ENCODE measurements at regions not wholly inside any gene's neighbourhood (a gene's known extent, or its start where the extent isn't known, plus 50 kb on each side); places are given as distances from the start of the nearest gene placed in this dataset.
"Not testable (repeated sequence)": the region's sequence is repeated elsewhere in the genome, so short reads cannot be mapped to it uniquely, and the experiment has no call there.

- H3K4me3 Mint-ChIP-seq: no peak overlapping the region
- H3K9me3 Mint-ChIP-seq (ENCODE audit: low read depth): no peaks in the 10 kb centered on the region
- H3K4me1 Mint-ChIP-seq (ENCODE audit: low read depth): peaks cover 23% of the 10 kb centered on the region
- no peaks in the 10 kb centered on the region for H3K27me3 Mint-ChIP-seq
- no peak overlapping the region for H3K27ac Mint-ChIP-seq
- H3K36me3 Mint-ChIP-seq: no peaks in the 10 kb centered on the region
Measured at GRCh38 chr3:29168081-29168480, 112.8 kb upstream of the RBMS3 start.

- Mint-ChIP-seq H3K4me1 (ENCODE audit: low read depth) (peaks cover 25% of the 10 kb centered on the region), H3K4me3 (no peak overlapping the region), H3K36me3 (no peaks in the 10 kb centered on the region), H3K9me3 (ENCODE audit: low read depth) (no peaks in the 10 kb centered on the region), H3K27ac (no peak overlapping the region), H3K27me3 (no peaks in the 10 kb centered on the region)
Measured at GRCh38 chr3:29168696-29169095, 112.2 kb upstream of the RBMS3 start.

- Mint-ChIP-seq H3K4me1 (ENCODE audit: low read depth) (peaks cover 25% of the 10 kb centered on the region), H3K9me3 (ENCODE audit: low read depth) (no peaks in the 10 kb centered on the region), H3K4me3 (no peak overlapping the region), H3K36me3 (no peaks in the 10 kb centered on the region), H3K27me3 (no peaks in the 10 kb centered on the region), H3K27ac (no peak overlapping the region)
Measured at GRCh38 chr3:29169451-29169850, 111.4 kb upstream of the RBMS3 start.

- no peaks in the 10 kb centered on the region for H3K36me3 Mint-ChIP-seq
- peak overlapping the region; percentile 46 for H3K4me3 Mint-ChIP-seq
- H3K27me3 Mint-ChIP-seq: no peaks in the 10 kb centered on the region
- H3K4me1 Mint-ChIP-seq (ENCODE audit: low read depth): peaks cover 25% of the 10 kb centered on the region
- peaks cover 4% of the 10 kb centered on the region for H3K9me3 Mint-ChIP-seq (ENCODE audit: low read depth)
- peak overlapping the region; percentile 47 for H3K27ac Mint-ChIP-seq
Measured at GRCh38 chr3:29171043-29171990, 109.6 kb upstream of the RBMS3 start.

- Mint-ChIP-seq H3K4me1 (ENCODE audit: low read depth) (peaks cover 14% of the 10 kb centered on the region), H3K9me3 (ENCODE audit: low read depth) (peaks cover 7% of the 10 kb centered on the region), H3K27ac (no peak overlapping the region), H3K36me3 (peaks cover 2% of the 10 kb centered on the region), H3K27me3 (no peaks in the 10 kb centered on the region), H3K4me3 (no peak overlapping the region)
Measured at GRCh38 chr3:29176501-29176900, 104.4 kb upstream of the RBMS3 start.

GRCh38 chr3:29178809-29179793 lies 101.8 kb upstream of the RBMS3 start:
- H3K27ac Mint-ChIP-seq: no peak overlapping the region

GRCh38 chr3:29181149-29181780 lies 99.6 kb upstream of the RBMS3 start:
- H3K27me3 Mint-ChIP-seq: no peaks in the 10 kb centered on the region
- H3K27ac Mint-ChIP-seq: no peak overlapping the region
- no peak overlapping the region for H3K4me3 Mint-ChIP-seq
- peaks cover 6% of the 10 kb centered on the region for H3K4me1 Mint-ChIP-seq (ENCODE audit: low read depth)
- peaks cover 3% of the 10 kb centered on the region for H3K9me3 Mint-ChIP-seq (ENCODE audit: low read depth)
- peaks cover 2% of the 10 kb centered on the region for H3K36me3 Mint-ChIP-seq

More at GRCh38 chr3:29178809-29179793, 101.8 kb upstream of the RBMS3 start:
- Mint-ChIP-seq H3K9me3 (ENCODE audit: low read depth) (peaks cover 7% of the 10 kb centered on the region), H3K36me3 (peaks cover 2% of the 10 kb centered on the region), H3K4me1 (ENCODE audit: low read depth) (peaks cover 4% of the 10 kb centered on the region), H3K4me3 (no peak overlapping the region), H3K27me3 (no peaks in the 10 kb centered on the region)

GRCh38 chr3:29181872-29182271 lies 99.0 kb upstream of the RBMS3 start:
- Mint-ChIP-seq H3K9me3 (ENCODE audit: low read depth) (peaks cover 4% of the 10 kb centered on the region), H3K4me3 (no peak overlapping the region), H3K4me1 (ENCODE audit: low read depth) (peaks cover 6% of the 10 kb centered on the region), H3K36me3 (peaks cover 2% of the 10 kb centered on the region), H3K27me3 (no peaks in the 10 kb centered on the region), H3K27ac (no peak overlapping the region)

GRCh38 chr3:29182828-29183227 lies 98.0 kb upstream of the RBMS3 start:
- peak overlapping the region; percentile 52 for H3K27ac Mint-ChIP-seq
- H3K4me3 Mint-ChIP-seq; H3K4me1 Mint-ChIP-seq (ENCODE audit: low read depth); H3K27me3 Mint-ChIP-seq; H3K9me3 Mint-ChIP-seq (ENCODE audit: low read depth); H3K36me3 Mint-ChIP-seq: not testable (repeated sequence)

GRCh38 chr3:29183346-29184087 lies 97.4 kb upstream of the RBMS3 start:
- Mint-ChIP-seq H3K36me3 (peaks cover 2% of the 10 kb centered on the region), H3K4me1 (ENCODE audit: low read depth) (peaks cover 6% of the 10 kb centered on the region), H3K27ac (peak overlapping the region; percentile 52), H3K27me3 (no peaks in the 10 kb centered on the region), H3K4me3 (no peak overlapping the region), H3K9me3 (ENCODE audit: low read depth) (peaks cover 6% of the 10 kb centered on the region)

GRCh38 chr3:29185706-29186105 lies 95.2 kb upstream of the RBMS3 start:
- Mint-ChIP-seq H3K4me3 (no peak overlapping the region), H3K9me3 (ENCODE audit: low read depth) (peaks cover 3% of the 10 kb centered on the region), H3K4me1 (ENCODE audit: low read depth) (peaks cover 6% of the 10 kb centered on the region), H3K36me3 (no peaks in the 10 kb centered on the region), H3K27me3 (no peaks in the 10 kb centered on the region), H3K27ac (no peak overlapping the region)

GRCh38 chr3:29186131-29186599 lies 94.7 kb upstream of the RBMS3 start:
- peaks cover 6% of the 10 kb centered on the region for H3K4me1 Mint-ChIP-seq (ENCODE audit: low read depth)
- H3K36me3 Mint-ChIP-seq: no peaks in the 10 kb centered on the region
- H3K27me3 Mint-ChIP-seq: no peaks in the 10 kb centered on the region
- peak overlapping the region; percentile 18 for H3K27ac Mint-ChIP-seq
- peaks cover 6% of the 10 kb centered on the region for H3K9me3 Mint-ChIP-seq (ENCODE audit: low read depth)
- H3K4me3 Mint-ChIP-seq: no peak overlapping the region

GRCh38 chr3:29186982-29187725 lies 93.7 kb upstream of the RBMS3 start:
- Mint-ChIP-seq H3K36me3 (no peaks in the 10 kb centered on the region), H3K9me3 (ENCODE audit: low read depth) (peaks cover 7% of the 10 kb centered on the region), H3K27ac (peak overlapping the region; percentile 72), H3K4me3 (no peak overlapping the region), H3K27me3 (no peaks in the 10 kb centered on the region), H3K4me1 (ENCODE audit: low read depth) (peaks cover 6% of the 10 kb centered on the region)

Data from activated naive CD8-positive, alpha-beta T cell (primary cell).